ENCODE measurements at regions not wholly inside any gene's neighbourhood (a gene's known extent, or its start where the extent isn't known, plus 50 kb on each side); places are given as distances from the start of the nearest gene placed in this dataset.

DNA sequence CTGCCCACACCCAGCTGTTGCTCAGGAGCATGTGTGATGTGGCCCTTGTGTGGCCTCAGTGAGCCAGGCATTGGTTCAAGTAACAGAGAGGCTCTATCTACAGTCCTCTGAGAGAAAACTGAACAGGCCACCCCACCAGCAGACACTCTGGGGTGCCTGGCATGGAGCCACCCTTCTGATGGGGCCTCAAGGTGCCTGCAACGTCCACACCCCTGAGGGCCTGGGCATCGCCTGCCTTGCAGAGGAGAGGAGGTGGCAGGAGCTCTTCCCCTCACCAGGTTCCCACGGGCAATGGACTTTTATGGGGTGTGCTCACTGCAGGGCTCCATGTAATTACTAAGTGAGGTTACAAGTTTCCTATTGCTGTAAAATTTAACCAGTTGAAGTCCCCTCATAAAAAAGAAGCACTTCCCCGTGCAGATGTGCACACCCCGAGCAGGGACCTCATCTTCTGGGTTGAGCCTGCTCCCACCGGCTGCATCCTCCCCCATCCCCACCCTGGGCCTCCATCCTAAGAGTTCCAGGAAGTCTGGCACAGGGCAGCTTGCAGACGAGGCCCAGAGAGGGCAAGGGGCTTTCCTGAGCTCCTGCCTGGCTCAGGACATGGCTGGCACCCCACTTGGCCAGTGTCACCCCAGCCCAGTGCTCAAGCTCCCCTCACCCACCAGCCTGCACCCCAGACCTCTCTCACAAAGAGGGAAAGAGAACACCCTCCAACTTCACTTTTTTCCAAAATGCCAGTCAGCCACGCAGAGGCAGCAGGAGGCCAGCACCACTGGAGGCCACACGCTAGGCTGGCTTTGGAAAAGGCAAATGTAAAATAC lies 270.4 kb upstream of the RTL1 start:
- Histone ChIP-seq H3K9ac (ENCODE audit: low read length) (no peak overlapping the region), H3K27ac (ENCODE audit: low read depth, low read length) (no peak overlapping the region), H3K4me1 (ENCODE audit: insufficient read depth, low read length) (no peaks in the 10 kb centered on the region), H3K27me3 (ENCODE audit: control insufficient read depth in 1 of 2, insufficient read depth in 2 of 2, low read length in 2 of 2) (no peaks in the 10 kb centered on the region), H3K36me3 (ENCODE audit: insufficient read depth, low read length) (no peaks in the 10 kb centered on the region), H3K4me3 (ENCODE audit: low read depth in 1 of 2, low read length in 2 of 2) (no peak overlapping the region), H3K9me3 (ENCODE audit: low read length) (no peaks in the 10 kb centered on the region)

DNA sequence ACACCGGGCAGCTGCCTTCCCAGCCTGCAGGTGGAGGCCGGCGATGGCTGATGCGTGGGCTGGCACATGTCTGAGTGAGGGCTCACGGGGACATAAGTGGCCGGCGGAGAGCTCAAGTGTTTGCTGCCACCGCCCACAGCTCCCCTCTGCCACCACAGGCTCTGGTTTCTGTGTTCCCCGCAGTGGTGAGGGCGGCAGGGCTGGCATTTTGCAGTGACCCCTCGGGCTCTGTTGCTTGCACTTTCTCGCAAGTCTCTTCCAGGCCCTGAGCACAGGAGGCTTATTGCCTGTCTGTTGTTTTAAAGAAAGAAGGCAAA lies 271.0 kb upstream of the RTL1 start:
- Histone ChIP-seq H3K27ac (ENCODE audit: low read depth, low read length) (no peak overlapping the region), H3K27me3 (ENCODE audit: control insufficient read depth in 1 of 2, insufficient read depth in 2 of 2, low read length in 2 of 2) (no peaks in the 10 kb centered on the region), H3K9me3 (ENCODE audit: low read length) (no peaks in the 10 kb centered on the region), H3K36me3 (ENCODE audit: insufficient read depth, low read length) (no peaks in the 10 kb centered on the region), H3K4me1 (ENCODE audit: insufficient read depth, low read length) (no peaks in the 10 kb centered on the region), H3K4me3 (ENCODE audit: low read depth in 1 of 2, low read length in 2 of 2) (no peak overlapping the region), H3K9ac (ENCODE audit: low read length) (no peak overlapping the region)

DNA sequence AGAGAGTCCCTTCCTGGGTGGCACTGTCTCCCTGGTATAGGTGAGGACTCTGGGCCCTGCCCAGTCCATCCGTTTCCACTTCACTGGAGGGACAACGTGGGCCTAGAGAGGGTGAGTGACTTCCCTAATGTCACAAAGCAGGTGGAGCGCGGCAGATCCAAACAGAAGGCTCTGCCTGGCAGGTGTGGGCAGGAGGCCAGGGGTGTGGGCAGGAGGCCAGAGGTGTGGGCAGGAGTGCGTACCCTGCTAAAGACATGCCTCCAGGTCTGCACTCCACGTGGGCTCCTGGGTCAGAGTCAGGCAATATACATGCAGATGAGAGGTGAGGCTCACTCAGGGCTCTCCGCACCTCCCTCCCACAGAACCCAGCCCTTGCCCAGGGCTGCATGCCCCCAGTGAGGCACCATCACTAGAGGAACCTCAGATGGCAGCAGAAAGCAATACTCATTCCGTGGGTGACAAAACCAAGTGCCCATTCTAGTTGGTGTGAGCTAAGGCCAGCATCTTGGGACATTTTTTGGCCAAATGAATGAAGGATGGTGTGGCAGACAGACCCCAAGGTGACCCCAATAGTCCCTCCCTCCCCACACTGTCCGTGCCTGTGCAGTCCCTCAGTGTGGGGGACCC lies 271.6 kb upstream of the RTL1 start:
- Histone ChIP-seq H3K27ac (ENCODE audit: low read depth, low read length) (no peak overlapping the region), H3K36me3 (ENCODE audit: insufficient read depth, low read length) (no peaks in the 10 kb centered on the region), H3K4me1 (ENCODE audit: insufficient read depth, low read length) (no peaks in the 10 kb centered on the region), H3K4me3 (ENCODE audit: low read depth in 1 of 2, low read length in 2 of 2) (no peak overlapping the region), H3K27me3 (ENCODE audit: control insufficient read depth in 1 of 2, insufficient read depth in 2 of 2, low read length in 2 of 2) (no peaks in the 10 kb centered on the region), H3K9me3 (ENCODE audit: low read length) (no peaks in the 10 kb centered on the region), H3K9ac (ENCODE audit: low read length) (no peak overlapping the region)

DNA sequence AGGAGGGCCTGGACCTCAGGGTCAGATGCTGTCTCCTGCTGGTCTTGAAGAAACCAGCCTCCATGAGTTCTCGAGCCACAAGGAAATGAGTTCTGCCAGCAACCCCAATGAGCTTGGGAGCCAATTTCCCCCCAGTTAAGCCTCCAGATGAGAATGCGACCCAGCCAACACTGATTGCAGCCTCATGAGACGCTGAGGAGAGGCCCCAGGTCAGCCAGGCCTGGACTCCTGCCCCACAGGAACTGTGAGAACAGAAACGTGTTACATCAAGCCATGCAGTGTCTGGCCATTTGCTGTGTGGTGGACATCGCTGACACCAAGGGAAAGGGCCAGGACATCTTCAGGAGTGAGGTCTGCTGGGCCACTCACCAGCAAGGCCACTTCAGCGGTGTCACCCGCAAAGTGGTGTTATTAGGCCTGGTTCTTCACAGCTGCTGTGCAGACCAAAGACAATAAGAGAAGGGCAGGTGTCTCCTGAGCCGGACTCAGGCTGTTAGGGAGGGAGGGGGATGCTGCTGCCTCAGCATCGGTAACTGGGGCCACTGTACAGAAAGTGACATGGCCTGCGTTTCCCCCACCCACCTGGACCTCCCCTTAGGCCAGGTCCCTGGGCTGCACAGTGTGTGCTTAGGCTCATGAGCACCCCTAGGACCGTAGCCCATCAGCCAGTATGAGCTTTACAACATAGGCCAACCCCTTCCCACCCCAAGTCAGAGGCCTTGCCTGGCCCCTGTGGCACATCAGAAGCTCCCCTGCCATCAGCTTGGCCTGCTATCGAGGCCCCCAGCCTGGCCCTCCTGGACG lies 272.4 kb upstream of the RTL1 start:
- no peaks in the 10 kb centered on the region for H3K4me1 ChIP-seq (ENCODE audit: insufficient read depth, low read length)
- no peaks in the 10 kb centered on the region for H3K36me3 ChIP-seq (ENCODE audit: insufficient read depth, low read length)
- H3K27me3 ChIP-seq (ENCODE audit: control insufficient read depth in 1 of 2, insufficient read depth in 2 of 2, low read length in 2 of 2) = no peaks in the 10 kb centered on the region
- H3K9ac ChIP-seq (ENCODE audit: low read length) = no peak overlapping the region
- H3K4me3 ChIP-seq (ENCODE audit: low read depth in 1 of 2, low read length in 2 of 2) = no peak overlapping the region
- no peaks in the 10 kb centered on the region for H3K9me3 ChIP-seq (ENCODE audit: low read length)
- no peak overlapping the region for H3K27ac ChIP-seq (ENCODE audit: low read depth, low read length)

DNA sequence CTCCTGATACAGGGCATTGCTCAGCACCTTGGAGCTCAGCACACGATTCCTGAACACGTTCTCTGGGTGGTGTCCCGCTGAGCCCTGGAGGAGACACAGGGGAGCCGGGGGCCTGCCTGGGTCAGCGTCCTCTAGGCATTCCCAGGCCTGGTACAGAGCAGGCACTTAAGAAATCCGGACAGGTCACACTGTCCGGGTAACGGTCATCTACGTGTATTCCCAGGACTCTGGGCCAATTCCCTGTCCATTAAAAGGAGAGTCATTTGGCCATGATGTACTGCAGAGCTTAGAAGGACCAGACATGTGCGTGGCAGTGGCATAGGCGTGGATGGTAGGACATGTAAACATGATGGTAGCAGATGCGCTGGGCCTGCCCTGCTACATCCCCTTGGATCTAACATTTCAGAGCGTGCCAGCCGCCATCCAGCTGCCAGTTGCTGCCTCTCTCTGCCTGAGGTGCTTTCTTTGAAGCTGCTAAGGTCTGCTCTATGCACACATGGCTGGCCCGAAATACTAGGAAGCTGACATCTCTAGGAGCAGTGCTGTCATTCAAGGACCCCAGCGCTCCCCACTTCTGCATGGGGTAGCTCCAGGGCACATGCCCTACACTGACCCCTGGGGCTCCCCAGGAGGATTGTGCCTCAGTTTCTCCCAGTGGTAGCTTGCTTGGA lies 273.1 kb upstream of the RTL1 start:
- H3K27ac ChIP-seq (ENCODE audit: low read depth, low read length) = no peak overlapping the region
- H3K4me3 ChIP-seq (ENCODE audit: low read depth in 1 of 2, low read length in 2 of 2) = no peak overlapping the region
- H3K27me3 ChIP-seq (ENCODE audit: control insufficient read depth in 1 of 2, insufficient read depth in 2 of 2, low read length in 2 of 2) = no peaks in the 10 kb centered on the region
- no peaks in the 10 kb centered on the region for H3K4me1 ChIP-seq (ENCODE audit: insufficient read depth, low read length)
- H3K36me3 ChIP-seq (ENCODE audit: insufficient read depth, low read length) = no peaks in the 10 kb centered on the region
- no peak overlapping the region for H3K9ac ChIP-seq (ENCODE audit: low read length)
- H3K9me3 ChIP-seq (ENCODE audit: low read length) = no peaks in the 10 kb centered on the region

DNA sequence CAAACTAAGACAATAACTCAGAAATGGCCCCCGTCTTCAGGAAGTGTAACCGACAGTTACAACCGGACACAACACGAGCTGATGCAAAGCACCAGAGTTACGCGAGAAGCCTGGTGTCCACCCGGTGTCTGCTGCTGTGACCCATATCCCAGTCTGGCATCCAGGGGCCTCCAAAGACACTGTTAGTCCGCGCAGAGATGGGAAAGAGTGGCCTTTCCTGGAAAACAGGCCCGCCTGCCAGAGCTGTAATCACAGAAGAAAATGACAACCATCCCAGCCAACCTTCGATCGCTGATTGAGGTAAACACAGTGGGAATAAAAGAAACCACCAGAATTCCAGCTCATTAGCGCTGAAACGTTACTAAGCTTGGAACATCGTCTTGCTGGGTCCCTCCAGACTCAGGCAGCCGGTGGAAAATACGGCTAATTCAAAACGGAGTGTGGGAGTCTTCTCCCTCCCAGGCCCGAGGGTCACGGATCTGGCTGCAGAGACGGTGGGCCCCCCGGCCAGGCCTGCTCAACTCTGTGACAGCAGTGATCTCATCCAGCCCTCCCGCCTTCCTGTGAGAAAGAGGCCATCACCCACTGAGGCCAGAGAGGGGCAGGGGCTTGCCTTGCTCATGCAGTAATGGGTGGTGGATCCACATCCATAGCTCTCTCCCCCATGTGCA lies 273.9 kb upstream of the RTL1 start:
- Histone ChIP-seq H3K27ac (ENCODE audit: low read depth, low read length) (no peak overlapping the region), H3K4me3 (ENCODE audit: low read depth in 1 of 2, low read length in 2 of 2) (no peak overlapping the region), H3K36me3 (ENCODE audit: insufficient read depth, low read length) (no peaks in the 10 kb centered on the region), H3K27me3 (ENCODE audit: control insufficient read depth in 1 of 2, insufficient read depth in 2 of 2, low read length in 2 of 2) (no peaks in the 10 kb centered on the region), H3K9ac (ENCODE audit: low read length) (no peak overlapping the region), H3K4me1 (ENCODE audit: insufficient read depth, low read length) (no peaks in the 10 kb centered on the region), H3K9me3 (ENCODE audit: low read length) (peaks cover 6% of the 10 kb centered on the region)

DNA sequence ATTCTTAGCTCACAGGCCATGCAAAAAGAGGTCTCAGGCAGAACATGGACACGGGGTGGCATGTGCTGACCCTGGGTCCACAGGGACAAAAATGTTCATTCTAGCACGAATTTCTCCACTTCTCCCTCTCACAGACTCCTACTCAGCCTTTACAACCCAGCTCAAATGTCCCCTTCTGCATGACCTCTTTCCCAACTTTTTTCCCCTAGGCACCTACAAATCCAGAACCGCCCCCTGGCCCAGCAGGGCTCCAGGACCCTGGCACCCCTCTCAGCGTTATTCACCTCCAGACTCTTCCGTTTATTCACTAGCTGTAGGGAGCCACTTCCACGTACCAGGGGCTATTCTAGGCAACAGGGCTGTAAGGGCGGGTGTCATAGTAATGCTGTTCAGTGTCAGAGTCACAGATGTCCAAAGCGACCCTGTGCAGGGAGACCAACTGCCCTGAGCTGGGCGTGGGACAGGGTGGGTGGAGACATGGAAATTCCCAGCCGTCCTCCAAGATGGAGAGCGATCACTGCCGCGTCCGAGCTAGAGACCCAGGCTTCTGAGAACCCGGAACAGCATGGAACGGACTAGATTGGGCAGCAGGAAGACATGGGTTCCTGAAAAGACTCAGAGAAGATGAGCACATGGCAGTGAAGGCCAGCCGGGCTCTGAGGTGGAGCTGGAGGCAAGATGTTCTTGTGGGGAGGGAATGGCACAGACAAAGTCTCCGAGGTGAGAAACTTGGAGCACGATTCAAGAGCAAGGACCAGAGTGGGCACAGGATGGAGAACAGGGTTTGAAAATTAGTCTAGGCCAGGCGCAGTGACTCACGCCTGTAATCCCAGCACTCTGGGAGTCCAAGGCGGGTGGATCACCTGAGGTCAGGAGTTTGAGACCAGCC lies 274.9 kb upstream of the RTL1 start:
- Histone ChIP-seq H3K4me3 (ENCODE audit: low read depth in 1 of 2, low read length in 2 of 2) (no peak overlapping the region), H3K27me3 (ENCODE audit: control insufficient read depth in 1 of 2, insufficient read depth in 2 of 2, low read length in 2 of 2) (no peaks in the 10 kb centered on the region), H3K36me3 (ENCODE audit: insufficient read depth, low read length) (no peaks in the 10 kb centered on the region), H3K9ac (ENCODE audit: low read length) (no peak overlapping the region), H3K4me1 (ENCODE audit: insufficient read depth, low read length) (no peaks in the 10 kb centered on the region), H3K9me3 (ENCODE audit: low read length) (peaks cover 8% of the 10 kb centered on the region), H3K27ac (ENCODE audit: low read depth, low read length) (no peak overlapping the region)

DNA sequence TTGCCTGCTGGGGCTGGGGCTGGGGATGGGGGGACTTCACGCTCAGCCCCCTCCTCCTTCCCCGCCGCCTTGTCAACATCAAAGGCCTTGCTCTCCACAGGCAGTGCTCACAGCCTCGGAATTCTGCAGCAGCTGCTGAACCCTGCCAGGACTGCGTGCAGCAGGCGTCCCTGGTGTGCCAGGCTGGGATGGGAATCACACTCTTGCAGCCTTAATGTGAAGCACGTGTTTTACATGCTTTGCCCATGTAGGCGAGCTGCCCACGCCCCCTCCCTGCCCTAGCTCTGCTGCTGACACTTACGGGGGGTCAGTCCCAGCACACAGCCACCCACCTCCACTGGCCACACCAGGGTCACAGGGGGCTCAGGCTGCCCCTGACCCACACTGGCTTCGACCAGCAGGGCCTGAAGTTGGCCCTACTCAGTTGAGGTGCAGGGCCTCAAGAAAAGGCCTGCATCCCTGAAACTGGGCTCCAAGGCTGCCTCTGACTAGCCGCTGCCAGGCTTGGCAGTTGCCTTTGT lies 276.2 kb upstream of the RTL1 start:
- Histone ChIP-seq H3K4me3 (ENCODE audit: low read depth in 1 of 2, low read length in 2 of 2) (no peak overlapping the region), H3K36me3 (ENCODE audit: insufficient read depth, low read length) (no peaks in the 10 kb centered on the region), H3K9ac (ENCODE audit: low read length) (no peak overlapping the region), H3K4me1 (ENCODE audit: insufficient read depth, low read length) (no peaks in the 10 kb centered on the region), H3K9me3 (ENCODE audit: low read length) (peaks cover 8% of the 10 kb centered on the region), H3K27ac (ENCODE audit: low read depth, low read length) (no peak overlapping the region), H3K27me3 (ENCODE audit: control insufficient read depth in 1 of 2, insufficient read depth in 2 of 2, low read length in 2 of 2) (no peaks in the 10 kb centered on the region)

DNA sequence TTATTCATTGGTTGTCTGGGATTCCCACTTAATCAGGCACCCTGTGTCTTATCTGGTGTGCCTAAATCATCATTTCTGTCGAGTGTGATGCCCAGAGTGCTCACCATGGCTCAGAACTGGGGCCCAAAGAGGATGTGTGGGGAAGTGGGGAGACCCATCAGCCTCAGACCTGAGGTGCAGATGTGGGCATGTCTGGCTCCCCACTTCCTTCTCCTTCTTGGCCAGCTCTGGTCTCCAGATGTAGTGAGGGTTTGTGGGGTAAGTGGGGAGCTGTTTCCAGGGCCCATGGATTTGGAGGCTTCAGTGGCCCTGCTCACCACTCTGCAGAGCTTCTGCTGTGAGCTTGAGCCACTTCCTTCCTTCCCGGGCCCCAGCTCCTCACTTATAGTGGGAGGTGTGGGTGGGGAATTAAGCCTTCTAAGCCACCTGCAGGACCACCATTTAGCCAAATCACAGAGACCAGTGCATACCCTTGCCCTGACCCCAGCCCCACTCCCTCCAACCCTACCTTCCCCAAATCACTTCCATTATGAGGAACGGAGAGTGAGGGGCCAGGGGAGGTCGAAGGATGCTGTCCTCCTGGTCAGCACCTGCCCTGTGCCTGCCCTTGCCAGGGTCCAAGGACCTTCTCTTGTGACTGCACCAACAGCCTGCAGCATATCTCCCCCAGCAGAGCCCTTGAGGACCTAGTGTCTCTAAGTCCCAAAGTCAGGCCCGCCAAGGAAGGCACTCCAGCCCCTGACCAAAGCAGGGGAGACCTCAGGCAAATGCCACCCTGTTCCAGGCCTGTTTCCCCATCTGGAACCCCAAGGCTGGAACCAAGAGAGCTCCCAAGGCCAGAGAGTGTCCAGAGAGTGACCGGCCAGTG lies 278.2 kb upstream of the RTL1 start:
- peaks cover 8% of the 10 kb centered on the region for H3K9me3 ChIP-seq (ENCODE audit: low read length)
- H3K27ac ChIP-seq (ENCODE audit: low read depth, low read length) = no peak overlapping the region
- no peak overlapping the region for H3K9ac ChIP-seq (ENCODE audit: low read length)
- no peak overlapping the region for H3K4me3 ChIP-seq (ENCODE audit: low read depth in 1 of 2, low read length in 2 of 2)
- no peaks in the 10 kb centered on the region for H3K36me3 ChIP-seq (ENCODE audit: insufficient read depth, low read length)
- no peaks in the 10 kb centered on the region for H3K27me3 ChIP-seq (ENCODE audit: control insufficient read depth in 1 of 2, insufficient read depth in 2 of 2, low read length in 2 of 2)
- no peaks in the 10 kb centered on the region for H3K4me1 ChIP-seq (ENCODE audit: insufficient read depth, low read length)
